ENCODE measurements at regions not wholly inside any gene's neighbourhood (a gene's known extent, or its start where the extent isn't known, plus 50 kb on each side); places are given as distances from the start of the nearest gene placed in this dataset.

DNA sequence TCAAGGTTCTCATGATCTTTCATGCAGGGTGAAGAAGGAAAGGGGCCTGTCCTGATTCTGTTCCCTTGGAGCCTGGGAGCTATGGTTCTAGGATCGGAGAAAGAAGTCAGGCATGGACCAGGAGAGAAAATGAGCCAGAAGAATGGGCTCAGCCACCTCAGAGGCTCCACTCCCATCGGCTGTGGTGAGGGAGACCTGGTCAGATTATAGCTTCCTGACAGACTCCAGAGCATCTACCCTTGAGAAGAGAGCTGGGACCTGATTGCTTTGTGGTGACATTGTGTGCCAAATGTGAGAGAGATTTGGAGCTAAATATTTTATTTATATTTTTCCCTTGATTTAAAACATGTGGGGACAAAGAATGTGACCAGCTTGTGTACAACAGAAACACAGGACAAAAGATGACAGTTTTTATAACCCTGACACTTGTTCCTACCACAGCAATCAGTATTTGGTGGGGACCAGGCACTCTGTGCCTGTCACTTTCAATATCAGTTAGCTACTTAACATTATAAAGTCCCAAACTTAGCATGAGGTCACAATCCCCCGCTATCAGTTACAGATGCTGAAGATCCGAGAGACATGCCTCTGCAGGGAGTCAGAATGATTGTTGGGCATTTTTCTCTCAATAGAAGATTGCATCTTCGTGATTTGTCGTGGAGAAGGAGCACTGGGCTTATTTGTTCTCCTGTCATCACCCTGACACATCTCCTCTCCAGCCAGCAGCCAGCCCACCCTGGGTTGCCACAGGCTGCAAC lies 228.3 kb upstream of the ADAMTS16 start:
- DNase-seq: no peak

DNA sequence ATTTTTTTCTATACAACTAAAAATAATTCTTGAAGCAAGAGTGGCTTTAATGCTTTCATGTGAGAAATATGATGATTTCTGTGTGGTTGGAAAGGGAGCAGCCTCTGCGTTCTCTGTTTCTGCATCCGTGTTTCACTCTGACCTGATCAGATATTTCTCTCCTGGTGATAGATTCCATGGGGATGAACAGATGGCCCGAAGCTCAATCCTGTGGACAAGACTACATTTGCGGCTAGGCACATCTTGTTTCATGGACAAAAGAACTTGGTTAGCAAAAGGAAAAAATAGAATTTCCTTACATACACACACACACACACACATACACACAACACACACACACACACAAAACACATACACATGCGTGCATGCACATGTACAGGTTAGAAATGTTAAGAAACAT lies 218.2 kb upstream of the ADAMTS16 start:
- no peak for DNase-seq

DNA sequence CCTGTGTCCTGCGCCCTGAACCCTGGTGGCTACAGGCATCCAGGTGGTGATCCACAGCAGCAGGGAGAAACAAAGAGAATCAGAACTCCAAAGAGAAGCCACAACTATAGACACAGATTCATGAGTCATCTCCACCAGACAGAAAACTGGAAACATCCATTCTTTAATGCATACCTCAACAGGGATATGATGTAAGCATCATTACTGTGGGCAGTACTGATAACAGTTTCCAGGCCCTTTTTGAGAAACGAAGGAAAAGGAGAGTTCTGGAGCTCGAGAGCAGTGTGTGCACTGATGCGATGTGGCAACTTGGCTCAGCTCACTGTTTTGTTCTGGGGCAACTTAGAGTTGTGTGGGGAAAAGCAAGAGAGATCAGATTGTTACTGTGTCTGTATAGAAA lies 215.6 kb upstream of the ADAMTS16 start:
- no peak for DNase-seq

DNA sequence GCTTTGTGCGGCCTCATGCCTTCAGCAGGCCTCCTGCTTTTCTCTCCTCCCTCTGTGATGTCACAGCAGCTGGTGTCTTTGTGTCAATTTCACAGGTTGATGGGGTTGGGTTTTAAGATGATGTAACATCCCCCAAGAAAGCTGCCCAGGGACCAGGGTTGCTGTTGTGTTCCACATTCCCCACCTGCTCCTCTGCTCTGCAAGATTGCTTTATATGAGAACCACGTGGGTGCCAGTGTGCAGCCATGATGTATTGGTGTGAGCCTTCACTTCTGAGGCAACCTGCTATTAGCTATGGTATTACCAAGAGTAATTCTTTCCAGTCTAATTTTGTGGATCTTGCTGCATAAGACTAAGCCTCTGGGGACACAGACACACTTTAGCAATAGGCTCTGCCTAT lies 213.0 kb upstream of the ADAMTS16 start:
- DNase-seq: no peak

DNA sequence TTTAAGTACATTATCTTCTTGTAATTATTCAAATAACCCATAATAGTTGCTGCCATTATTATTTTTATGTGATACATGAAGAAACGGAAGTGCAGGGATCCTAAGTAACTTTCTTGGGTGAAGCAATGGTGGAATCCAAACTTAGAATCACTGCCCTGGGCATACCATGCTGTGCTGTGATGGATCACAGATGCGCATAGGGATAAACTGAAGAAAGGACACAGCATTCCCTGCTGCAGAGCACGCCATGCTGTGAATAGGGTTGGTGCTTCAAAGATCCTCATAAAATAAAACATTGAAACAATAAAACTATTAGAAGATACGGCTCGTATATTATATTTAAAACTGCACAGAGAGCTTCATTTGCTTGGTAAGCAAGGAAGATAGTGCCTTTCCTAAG lies 211.7 kb upstream of the ADAMTS16 start:
- DNase-seq: no peak

DNA sequence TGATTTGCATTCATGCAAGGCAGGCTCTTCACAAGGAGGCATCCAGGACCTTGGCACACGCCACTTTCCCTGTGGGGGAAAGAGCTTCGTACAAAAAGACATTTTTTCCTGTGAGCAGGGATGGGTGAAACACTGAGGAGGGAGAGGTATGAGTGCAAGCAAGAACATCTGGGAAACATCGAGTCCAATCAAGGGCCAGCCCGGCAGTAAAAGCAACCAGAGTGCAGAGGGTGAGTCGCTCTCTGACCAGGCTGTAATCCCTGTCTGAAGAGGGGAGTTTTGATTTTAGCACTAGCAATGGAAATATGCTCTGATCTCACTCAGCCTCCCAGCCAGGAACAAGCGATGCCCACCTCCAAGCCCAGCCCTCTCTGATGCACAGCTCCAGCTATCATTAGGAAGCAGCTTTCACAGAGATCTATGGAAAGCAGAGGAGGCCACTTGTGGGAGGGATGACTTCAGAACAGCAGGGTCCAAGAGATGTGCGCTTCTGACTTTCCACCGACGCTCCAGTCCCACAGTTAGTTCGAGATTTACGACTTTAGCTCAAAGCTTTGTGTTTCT lies 211.0 kb upstream of the ADAMTS16 start:
- no peak for DNase-seq

DNA sequence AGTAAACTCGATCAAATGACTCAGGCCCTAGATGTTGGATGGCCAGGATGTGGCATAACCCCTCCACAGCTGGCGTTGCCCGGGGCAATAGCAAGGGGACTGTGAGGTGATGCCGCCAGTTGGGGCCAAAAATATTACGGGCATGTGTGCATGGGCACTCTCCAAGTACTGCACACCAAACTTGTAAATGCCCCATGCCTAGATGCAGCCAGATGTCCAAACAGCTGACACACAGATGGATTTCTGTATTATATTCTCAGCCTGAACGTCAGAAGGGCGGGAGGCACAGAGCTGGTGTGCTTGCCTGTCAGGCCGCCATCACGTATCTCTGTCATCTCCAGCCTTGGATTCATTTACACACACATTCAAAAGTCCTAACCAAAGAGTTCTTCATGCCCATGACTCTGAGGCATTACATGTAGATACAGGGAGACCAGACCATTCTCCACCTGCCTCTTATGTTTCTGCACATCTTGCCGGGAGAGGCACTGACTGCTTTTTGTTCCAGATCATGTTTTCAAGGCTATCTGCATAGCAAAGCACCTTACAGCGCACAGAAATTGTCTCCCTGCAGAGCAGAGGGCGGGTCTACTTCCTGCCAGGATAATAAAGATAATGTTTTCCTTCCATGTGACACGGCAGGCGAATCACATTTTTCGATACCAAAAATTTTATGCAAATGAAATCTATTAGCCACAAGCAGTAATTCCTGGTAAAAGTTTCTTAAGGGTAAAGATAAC lies 200.9 kb upstream of the ADAMTS16 start:
- no peak for DNase-seq

DNA sequence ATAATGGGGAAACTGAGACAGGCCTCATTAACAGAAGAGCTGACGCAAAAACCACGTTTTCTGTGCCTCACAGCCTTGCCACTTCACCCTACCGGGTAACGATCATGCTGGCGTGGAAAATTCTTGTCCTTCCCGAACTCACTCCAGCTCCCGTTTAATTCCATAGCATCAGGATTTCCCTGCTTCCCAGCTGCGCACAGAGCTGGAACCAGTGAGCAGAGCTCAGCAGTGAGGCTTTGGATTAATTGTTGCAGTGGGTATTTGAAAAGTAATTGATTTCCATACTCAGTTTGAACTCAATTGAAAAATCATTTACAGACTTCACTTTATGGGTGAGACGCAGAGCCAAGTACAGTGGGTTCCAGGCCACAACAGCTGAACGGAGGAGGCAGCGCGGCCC lies 199.0 kb upstream of the ADAMTS16 start:
- no peak for DNase-seq

DNA sequence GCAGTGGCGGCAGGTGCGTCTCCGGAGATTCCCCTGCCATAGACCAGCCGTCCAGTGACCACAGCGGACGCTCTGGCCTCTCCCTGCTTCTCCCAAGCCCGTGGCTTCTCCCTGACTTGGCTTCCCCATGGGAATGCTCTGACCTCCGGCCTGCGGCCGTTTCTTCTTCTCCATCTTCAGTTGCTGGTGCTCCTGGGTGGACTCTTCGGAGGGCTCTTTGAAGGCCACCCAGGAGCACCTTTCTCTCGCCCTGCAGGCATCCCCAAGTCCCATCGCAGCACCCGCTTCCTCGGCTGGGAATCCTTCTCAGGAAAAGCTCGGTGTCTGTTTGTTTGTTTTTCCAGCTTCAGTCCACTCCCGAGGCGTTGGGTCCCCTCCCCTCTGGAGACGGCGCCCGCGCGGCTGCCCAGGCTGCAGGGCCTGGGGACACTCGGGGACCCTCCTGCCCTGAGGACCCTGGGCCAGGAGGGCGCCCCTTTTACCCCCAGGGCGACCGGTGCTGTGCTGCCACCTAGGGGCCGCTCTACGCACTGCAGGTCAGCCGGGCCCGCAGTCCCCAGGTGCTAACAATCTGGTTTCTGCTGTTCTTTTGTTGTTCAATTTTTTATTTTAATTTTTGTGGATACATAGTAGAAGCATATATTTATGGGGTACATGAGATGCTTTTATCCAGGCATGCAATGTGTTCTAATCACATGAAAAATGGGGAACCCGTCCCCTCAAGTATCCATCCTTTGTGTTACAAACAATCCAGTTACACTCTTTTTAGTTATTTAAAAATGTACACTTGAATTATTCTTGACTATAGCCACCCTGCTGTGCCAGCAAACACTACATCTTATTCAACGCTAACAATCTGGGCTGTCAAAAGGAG lies 197.9 kb upstream of the ADAMTS16 start:
- DNase-seq: no peak

DNA sequence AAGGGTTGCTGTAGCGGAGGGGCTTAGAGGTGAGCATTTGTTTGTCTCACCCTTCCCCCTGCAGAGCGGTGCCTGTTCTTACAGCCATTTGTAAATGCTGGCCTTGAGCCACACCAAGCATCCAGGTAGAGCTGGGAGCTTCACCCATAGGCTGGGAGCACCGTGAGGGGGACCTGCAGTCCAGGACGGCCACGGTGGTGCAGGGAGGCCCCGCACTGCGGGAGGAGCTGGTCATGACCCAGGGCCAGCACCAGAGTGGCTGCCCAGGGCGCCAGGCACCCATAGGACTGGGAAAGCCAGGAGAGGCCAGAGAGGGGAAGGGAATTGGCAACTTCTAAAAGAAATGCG lies 197.3 kb upstream of the ADAMTS16 start:
- DNase-seq: no peak

DNA sequence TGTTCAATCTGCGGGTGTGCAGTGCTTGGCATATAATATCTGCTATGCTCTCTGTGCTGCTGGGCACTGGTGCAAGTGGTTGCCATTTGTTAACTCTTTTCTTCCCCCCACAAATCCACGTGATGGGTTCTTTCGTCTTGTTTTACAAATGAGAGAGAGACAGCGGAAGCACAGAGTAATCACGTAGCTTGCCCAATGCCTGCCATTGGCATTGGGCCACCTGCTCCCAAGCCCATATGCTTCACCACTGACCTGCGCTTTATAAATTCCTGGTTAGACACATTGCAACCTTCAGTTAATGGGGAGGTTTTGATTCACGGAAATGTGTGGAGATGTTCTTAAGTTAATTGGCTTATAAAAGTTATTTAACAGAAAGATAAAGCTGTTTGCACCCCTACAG lies 194.8 kb upstream of the ADAMTS16 start:
- DNase-seq: no peak

DNA sequence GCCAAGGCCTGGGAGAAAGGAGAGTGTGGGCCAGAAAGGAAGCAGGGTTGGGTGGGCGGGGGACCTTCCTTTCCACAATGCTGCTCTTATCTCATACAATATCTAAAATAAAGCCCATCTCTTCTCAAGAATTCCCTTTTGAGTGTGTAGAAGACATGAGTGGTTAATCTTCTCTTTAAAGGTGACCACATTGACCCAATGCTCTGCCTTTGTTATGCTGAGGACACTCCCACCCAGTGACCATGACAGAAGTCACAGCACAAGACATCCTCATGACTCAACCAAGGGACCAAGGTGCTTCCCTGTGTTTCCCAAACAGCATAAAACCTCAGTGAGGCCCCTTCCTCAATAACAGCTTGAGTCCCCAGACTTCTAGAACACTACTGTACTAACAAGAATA lies 193.0 kb upstream of the ADAMTS16 start:
- no peak for DNase-seq

DNA sequence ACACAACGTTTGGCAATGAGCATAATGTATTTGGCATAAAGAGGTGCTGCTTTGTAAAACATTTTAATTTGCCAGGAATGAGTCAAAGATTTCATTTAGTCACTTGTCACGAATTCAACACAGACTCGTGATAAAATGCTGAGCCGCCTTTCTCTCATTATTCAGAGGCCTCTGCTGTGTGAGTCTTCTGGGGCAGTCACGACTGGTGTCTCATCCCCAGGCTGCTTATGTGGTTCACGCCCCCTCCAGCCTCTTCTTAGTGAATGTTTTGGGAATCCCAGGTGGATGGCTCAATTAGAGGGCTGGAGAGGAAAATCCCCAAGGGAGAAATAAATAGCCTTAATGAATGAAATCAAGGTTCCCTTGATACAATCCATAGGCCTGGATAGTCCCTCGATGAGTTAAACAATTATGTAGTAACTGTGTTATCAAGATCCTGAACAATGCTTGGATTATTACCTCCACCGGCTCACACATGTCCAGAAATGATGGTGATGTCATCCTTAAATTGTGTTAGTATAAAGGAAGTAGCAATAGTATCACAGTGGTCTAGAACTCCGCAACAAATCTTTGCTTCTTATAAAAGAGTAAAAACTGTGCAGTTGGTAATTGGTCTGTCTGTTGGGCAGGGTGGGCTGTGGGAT lies 192.1 kb upstream of the ADAMTS16 start:
- DNase-seq: no peak

DNA sequence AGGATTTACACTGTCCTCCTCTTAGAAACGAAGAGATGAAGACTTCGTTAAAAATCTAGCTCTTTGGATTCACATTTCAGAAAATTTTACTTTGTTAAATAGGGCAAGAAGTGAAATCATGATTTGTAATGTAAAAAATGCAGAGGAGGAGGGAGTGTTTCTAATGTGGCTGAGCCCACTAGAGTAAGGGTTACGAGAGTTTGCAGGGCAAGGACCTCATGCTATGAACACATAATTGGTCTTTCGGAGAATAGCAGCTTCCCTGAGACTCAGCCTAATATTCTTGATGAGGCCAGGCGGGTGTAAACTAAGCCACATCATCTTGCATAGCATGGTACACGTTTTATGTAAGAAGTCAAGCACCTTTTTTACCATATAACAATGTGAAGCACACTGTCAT lies 191.0 kb upstream of the ADAMTS16 start:
- no peak for DNase-seq

DNA sequence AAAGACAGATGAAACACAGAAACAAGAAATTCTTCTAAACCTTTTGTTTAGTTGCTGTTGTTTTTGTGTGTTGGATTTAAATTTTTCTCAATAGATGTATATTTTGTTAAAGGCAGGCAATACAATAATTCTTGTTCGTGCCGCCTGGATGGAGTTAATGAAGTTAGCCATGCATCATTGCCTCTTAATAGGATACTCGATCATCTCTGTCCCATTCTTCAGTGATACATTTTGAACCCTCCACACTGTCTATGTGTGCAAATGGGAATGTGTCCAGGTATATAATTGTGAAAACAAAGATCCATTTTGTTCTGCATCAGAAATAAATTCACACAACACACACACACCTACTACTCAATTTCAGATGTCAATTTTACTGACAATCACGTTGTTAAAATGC lies 186.6 kb upstream of the ADAMTS16 start:
- DNase-seq: no peak

DNA sequence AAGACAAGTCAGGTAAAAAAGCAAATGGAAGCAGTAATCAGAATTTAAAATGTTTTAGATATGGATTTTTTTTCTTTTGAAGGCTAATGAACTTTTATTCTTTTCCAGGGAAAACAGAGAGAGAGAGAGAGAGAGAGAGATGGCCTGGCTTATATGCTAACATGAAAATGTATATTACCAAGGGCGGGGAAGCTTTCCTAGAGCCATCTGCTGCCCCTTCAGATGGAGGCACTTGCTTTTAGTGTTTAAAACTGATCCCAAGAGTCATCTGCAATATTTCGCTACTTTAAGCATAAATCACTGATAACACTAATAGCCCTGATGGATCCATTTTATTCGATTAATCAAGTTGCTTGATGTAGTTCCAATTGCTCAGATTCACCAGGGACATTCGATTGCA lies 186.1 kb upstream of the ADAMTS16 start:
- no peak for DNase-seq

DNA sequence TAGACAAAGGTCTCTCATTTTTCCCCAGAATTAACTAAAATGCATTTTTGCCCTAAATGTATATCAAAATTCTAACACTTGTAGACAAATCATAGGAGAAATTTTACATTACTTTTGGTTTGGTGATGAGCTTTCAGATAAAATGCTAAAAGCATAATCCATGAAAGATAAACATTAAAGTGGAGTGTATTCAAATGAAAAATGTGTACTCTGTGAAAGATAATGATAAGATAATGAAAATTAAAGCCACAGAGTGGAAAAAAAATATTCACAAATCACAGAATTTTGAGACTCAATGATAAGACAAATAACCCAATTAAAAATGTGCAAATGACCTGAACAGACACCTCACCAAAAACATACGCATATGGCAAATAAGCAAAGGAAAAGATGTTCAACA lies 176.9 kb upstream of the ADAMTS16 start:
- no peak for DNase-seq

DNA sequence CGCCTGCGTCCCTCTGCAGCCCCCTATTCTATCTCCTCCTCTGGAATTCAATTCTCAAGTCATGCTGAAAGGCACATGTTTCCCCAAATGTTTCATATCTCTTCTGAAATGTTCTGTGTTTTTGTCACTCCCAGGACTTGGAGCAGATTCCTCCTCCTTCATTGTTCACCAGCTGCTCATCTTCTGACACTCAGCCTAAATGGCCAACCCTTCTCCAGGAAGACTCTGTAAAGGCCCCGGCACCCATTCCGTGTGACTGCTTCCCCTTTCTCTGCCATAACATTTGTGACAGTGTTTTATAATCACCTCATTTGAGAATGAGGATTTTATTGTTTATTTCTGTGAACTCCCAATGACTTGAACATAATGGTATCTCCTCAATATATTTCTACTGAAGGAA lies 170.8 kb upstream of the ADAMTS16 start:
- no peak for DNase-seq

DNA sequence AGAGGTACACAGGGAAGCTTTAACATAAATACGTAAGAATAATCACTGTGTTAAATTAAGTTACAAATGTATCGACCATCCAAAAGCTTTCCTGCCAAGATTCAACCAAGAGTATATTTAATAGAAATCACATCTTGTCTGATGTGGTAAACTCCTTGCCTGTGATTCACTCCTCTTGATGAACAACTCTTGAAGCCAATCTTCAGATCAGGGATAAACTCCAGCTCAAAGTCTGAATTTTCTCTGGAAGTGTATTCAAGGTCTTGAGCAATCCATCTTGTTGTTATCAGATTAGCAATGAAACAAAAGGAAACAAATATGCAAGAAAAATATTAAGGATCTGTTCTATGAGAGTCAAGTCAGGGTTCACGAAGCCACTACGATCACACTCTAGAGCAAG lies 170.0 kb upstream of the ADAMTS16 start:
- DNase-seq: no peak

DNA sequence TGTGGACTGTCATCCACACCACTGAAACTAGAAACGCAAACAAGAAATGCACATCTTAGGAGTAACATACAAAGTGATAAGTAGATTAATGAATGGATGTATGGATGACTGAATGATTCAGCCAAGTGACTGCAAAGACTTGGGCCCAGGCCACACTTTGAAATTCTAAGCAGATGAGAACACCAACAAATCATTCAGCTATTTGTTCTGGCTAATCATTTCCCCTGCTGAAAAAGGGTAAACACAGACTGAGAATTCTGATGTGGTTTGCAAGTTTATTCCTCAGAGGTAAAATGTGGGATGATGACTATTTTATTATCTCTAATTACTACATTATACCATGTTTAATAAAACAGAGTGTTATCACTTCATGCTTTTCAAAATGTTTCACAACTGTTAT lies 163.2 kb upstream of the ADAMTS16 start:
- no peak for DNase-seq

DNA sequence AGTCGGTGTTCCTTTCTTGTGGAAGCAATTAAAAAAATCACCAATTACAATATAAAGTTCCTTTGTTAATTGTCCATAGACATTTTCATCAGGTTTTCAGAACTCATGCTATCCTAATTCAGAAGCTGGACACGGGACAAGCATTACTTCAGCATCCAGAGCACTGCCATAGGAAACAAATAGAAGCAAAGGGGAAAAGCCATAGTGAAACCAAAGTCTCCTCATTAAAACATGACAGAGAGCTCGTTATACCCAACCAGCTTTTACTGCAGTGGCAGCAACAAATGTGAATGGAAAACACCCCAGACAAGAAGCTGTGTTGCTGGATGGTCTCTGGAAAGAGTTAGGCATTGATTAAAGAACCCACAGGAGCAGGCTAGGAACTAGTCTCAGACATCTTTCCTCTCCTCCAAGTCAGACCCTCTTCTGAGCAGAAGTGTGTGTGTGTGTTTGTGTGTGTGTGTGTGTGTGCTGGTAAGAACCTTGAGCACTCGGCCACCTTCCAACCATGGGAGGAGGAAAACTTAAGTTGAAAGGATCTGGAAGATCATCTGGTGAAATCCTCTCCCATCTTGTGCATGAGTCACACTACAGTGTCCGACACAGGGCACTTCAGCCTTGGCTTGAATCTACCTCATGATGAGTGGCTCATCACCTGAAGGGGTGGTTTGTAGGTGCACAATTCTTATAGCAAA lies 162.6 kb upstream of the ADAMTS16 start:
- DNase-seq: no peak

DNA sequence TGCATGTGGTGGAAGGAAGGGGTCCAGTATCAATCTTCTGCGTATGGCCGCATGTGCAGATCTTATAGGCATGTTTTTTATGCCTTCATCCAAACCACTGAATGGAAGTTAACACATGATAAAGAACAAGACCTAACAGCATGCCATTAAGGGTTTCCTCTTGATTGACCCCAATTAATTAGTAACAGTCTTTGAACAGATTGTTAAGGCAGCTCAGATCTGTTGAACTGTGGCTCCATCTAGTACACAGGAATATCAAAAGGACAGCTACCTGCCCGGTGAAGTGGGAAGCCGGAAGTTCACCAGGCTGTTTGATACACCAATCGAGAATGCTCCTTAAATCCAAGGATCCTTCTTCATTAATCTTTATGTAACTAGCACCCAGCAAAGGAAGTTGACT lies 159.9 kb upstream of the ADAMTS16 start:
- DNase-seq: no peak
